ENCODE measurements at regions not wholly inside any gene's neighbourhood (a gene's known extent, or its start where the extent isn't known, plus 50 kb on each side); places are given as distances from the start of the nearest gene placed in this dataset.

DNA sequence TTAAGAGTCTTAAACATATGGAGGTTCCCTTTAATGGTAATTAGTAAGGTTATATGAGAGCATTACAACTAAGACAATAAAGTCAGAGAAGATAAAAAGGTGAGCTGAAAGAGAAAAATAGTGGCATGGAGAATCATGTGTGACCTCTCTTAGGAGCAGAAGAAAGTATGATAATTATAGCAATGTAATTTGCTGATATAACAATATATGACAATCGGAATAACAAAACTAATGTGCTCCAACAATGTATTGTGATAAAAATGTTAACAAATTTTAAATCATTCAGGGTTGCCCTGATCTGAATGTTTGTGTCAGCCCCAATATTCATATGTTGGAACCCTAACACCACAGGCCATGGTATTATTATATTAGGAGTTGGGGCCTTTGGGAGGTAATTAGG, 269.6 kb upstream of the PPFIA2 start:
- H3K4me3 ChIP-seq = no peak overlapping the region
- intact Hi-C loops (cut with micrococcal nuclease) = no loop called here
- no peak for DNase-seq
- H3K27ac ChIP-seq (replicated peaks) = no peak overlapping the region
- no peaks in the 10 kb centered on the region for H3K36me3 ChIP-seq
- no peak for TF ChIP-seq CTCF (IDR thresholded peaks at IDR 0.05; ENCODE audit: borderline replicate concordance)
- H3K27me3 ChIP-seq (ENCODE audit: low read depth) = no peaks in the 10 kb centered on the region
- no peaks in the 10 kb centered on the region for H3K4me1 ChIP-seq
- H3K9me3 ChIP-seq (replicated peaks) = peaks cover 1% of the 10 kb centered on the region

DNA sequence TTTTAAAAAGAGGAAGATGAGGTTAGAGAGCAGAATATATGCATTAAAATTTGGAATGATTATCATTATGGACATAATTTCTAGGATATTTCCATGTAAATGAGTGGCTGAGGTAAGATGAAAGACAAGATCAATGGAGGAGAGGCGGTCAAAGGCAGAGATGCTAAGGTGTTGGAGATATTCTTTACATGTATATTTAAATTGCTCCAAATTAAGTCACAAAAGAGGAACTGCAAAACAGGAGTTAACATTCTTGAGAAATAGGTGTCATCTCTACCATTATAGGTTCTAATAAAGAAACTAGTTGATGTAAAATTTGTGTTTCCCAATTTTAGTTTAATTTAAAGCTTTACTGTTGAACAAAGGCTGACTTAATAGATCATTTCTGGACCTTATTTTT, 268.5 kb upstream of the PPFIA2 start:
- no peak for TF ChIP-seq CTCF (IDR thresholded peaks at IDR 0.05; ENCODE audit: borderline replicate concordance)
- Histone ChIP-seq H3K9me3 (replicated peaks) (no peaks in the 10 kb centered on the region), H3K36me3 (no peaks in the 10 kb centered on the region), H3K27me3 (ENCODE audit: low read depth) (no peaks in the 10 kb centered on the region), H3K4me1 (no peaks in the 10 kb centered on the region), H3K4me3 (no peak overlapping the region), H3K27ac (replicated peaks) (no peak overlapping the region)
- intact Hi-C loops (cut with micrococcal nuclease) = no loop called here
- DNase-seq = no peak

GRCh38 chr12:82025462-82025861, 266.3 kb upstream of the PPFIA2 start:
- no peak overlapping the region for H3K4me3 ChIP-seq
- no peaks in the 10 kb centered on the region for H3K4me1 ChIP-seq
- no peak for TF ChIP-seq CTCF (IDR thresholded peaks at IDR 0.05; ENCODE audit: borderline replicate concordance)
- no peak overlapping the region for H3K27ac ChIP-seq (replicated peaks)
- DNase-seq = no peak
- intact Hi-C loops (cut with micrococcal nuclease) = no loop called here
- no peaks in the 10 kb centered on the region for H3K36me3 ChIP-seq
- H3K27me3 ChIP-seq (ENCODE audit: low read depth) = no peaks in the 10 kb centered on the region
- no peaks in the 10 kb centered on the region for H3K9me3 ChIP-seq (replicated peaks)

DNA sequence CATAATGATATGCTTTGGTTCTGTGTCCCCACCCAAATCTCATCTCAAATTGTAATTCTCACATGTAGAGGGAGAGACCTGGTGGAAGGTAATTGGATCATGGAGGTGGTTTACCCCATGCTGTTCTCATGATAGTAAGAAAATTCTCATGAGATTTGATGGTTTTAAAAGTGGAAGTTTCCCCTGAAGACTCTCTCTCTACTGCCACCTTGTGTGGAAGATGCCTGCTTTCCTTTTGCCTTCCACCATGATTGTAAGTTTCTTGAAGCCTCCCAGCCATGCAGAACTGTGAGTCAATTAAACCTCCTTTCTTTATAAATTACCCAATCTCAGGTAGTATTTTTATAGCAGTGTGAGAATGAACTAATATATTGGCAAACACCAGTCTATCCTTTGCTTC, 260.4 kb upstream of the PPFIA2 start:
- Histone ChIP-seq H3K27ac (replicated peaks) (no peak overlapping the region), H3K27me3 (ENCODE audit: low read depth) (no peaks in the 10 kb centered on the region), H3K36me3 (no peaks in the 10 kb centered on the region), H3K4me1 (no peaks in the 10 kb centered on the region), H3K9me3 (replicated peaks) (peaks cover 20% of the 10 kb centered on the region), H3K4me3 (no peak overlapping the region)
- DNase-seq = no peak
- intact Hi-C loops (cut with micrococcal nuclease) = no loop called here
- TF ChIP-seq CTCF (IDR thresholded peaks at IDR 0.05; ENCODE audit: borderline replicate concordance) = no peak

- H3K9me3 ChIP-seq (replicated peaks) = peaks cover 20% of the 10 kb centered on the region
- H3K4me3 ChIP-seq = no peak overlapping the region
- no peak for TF ChIP-seq CTCF (IDR thresholded peaks at IDR 0.05; ENCODE audit: borderline replicate concordance)
These were observed 256.6 kb upstream of the PPFIA2 start for GRCh38 chr12:82015623-82016347.

More at GRCh38 chr12:82015623-82016347, 256.6 kb upstream of the PPFIA2 start:
- intact Hi-C loops (cut with micrococcal nuclease) = no loop called here
- Histone ChIP-seq H3K27me3 (ENCODE audit: low read depth) (no peaks in the 10 kb centered on the region), H3K36me3 (no peaks in the 10 kb centered on the region), H3K27ac (replicated peaks) (no peak overlapping the region), H3K4me1 (no peaks in the 10 kb centered on the region)
- DNase-seq = no peak

All from left ventricle myocardium inferior (tissue), 1 donor.